NT2/D1 (cell line): ENCODE measurements at regions not wholly inside any gene's neighbourhood (a gene's known extent, or its start where the extent isn't known, plus 50 kb on each side); places are given as distances from the start of the nearest gene placed in this dataset.
"Not testable (repeated sequence)": the region's sequence is repeated elsewhere in the genome, so short reads cannot be mapped to it uniquely, and the experiment has no call there.

ENCODE experiments used
- SUZ12 ChIP-seq: IDR thresholded peaks from 2 replicates; pipeline ENCODE4 v1.6.1; 2011; ENCODE audit not compliant: insufficient read length, insufficient read depth; ENCODE audit errors: extremely low read depth
- YY1 ChIP-seq: IDR thresholded peaks from 2 replicates; pipeline ENCODE4 v1.6.1; 2011; ENCODE audit not compliant: insufficient read length, insufficient read depth
- ZNF274 ChIP-seq: IDR thresholded peaks from 2 replicates; pipeline ENCODE4 v1.6.1; 2011; ENCODE audit warnings: mild to moderate bottlenecking, low read depth, low read length

DNA sequence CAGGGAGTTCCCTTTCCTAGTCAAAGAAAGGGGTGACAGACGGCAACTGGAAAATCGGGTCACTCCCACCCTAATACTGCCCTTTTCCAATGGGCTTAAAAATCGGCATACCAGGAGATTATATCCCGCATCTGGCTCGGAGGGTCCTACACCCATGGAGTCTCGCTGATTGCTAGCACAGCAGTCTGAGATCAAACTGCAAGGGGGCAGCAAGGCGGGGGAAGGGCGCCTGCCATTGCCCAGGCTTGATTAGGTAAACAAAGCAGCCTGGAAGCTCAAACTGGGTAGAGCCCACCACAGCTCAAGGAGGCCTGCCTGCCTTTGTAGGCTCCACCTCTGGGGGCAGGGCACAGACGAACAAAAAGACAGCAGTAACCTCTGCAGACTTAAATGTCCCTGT is 831.3 kb downstream of the TTLL7 start:
- not testable (repeated sequence) for TF ChIP-seq YY1, ZNF274, SUZ12
